T-helper 1 cell treated with Interleukin-12 subunit alpha and Interleukin-12 subunit beta and Interleukin-4 antibody, amounts not matched to agents 30 ng/mL and 1 ng/mL, for 36 hours (primary cell): ENCODE measurements at regions not wholly inside any gene's neighbourhood (a gene's known extent, or its start where the extent isn't known, plus 50 kb on each side); places are given as distances from the start of the nearest gene placed in this dataset.
"Not testable (repeated sequence)": the region's sequence is repeated elsewhere in the genome, so short reads cannot be mapped to it uniquely, and the experiment has no call there.

Experiments used
- intact Hi-C: fragments of 100-400 bp; cut with micrococcal nuclease; formaldehyde crosslinking; loops from one replicate; pipeline ENCODE4 v1.15.1; 2024

- intact Hi-C loops: no loop called here
These were observed 57.4 kb upstream of the ZBTB20 start for GRCh38 chr3:115204475-115204874.

- intact Hi-C loops: no loop called here
These were observed 61.1 kb upstream of the ZBTB20 start for GRCh38 chr3:115208066-115208750.

- intact Hi-C loops: no loop called here
These were observed 64.9 kb upstream of the ZBTB20 start for GRCh38 chr3:115211810-115212492.

- intact Hi-C loops: no loop called here
These were observed 65.5 kb upstream of the ZBTB20 start for GRCh38 chr3:115212615-115213014.

GRCh38 chr3:115213052-115213451, 66.0 kb upstream of the ZBTB20 start:
- intact Hi-C loops: not testable (repeated sequence)

- intact Hi-C loops: loop anchor here (1.0 to 2.0 kb wide), 4 partner anchors 476 to 602 kb away; no protein-coding TSS in a partner anchor
These were observed 70.2 kb upstream of the ZBTB20 start for GRCh38 chr3:115217292-115217677.

GRCh38 chr3:115217678-115218451, 70.8 kb upstream of the ZBTB20 start:
- intact Hi-C loops: loop anchor here (1.0 to 2.0 kb wide), 4 partner anchors 475 to 601 kb away; no protein-coding TSS in a partner anchor

GRCh38 chr3:115218859-115219258, 71.8 kb upstream of the ZBTB20 start:
- intact Hi-C loops: no loop called here

- intact Hi-C loops: no loop called here
These were observed 77.6 kb upstream of the ZBTB20 start for GRCh38 chr3:115224687-115225086.

- intact Hi-C loops: no loop called here
These were observed 79.9 kb upstream of the ZBTB20 start for GRCh38 chr3:115226844-115227445.

- intact Hi-C loops: no loop called here
These were observed 80.4 kb upstream of the ZBTB20 start for GRCh38 chr3:115227461-115227860.

- intact Hi-C loops: no loop called here
These were observed 81.2 kb upstream of the ZBTB20 start for GRCh38 chr3:115228266-115228665.

GRCh38 chr3:115232167-115232566, 85.1 kb upstream of the ZBTB20 start:
- intact Hi-C loops: no loop called here

- intact Hi-C loops: no loop called here
These were observed 85.9 kb upstream of the ZBTB20 start for GRCh38 chr3:115233021-115233420.

- intact Hi-C loops: no loop called here
These were observed 89.4 kb upstream of the ZBTB20 start for GRCh38 chr3:115236496-115236895.

GRCh38 chr3:115239717-115240116, 92.6 kb upstream of the ZBTB20 start:
- intact Hi-C loops: no loop called here

- intact Hi-C loops: no loop called here
These were observed 97.3 kb upstream of the ZBTB20 start for GRCh38 chr3:115244350-115244749.

- intact Hi-C loops: no loop called here
These were observed 98.3 kb upstream of the ZBTB20 start for GRCh38 chr3:115245438-115245837.

- intact Hi-C loops: no loop called here
These were observed 98.8 kb upstream of the ZBTB20 start for GRCh38 chr3:115245899-115246298.

- intact Hi-C loops: no loop called here
These were observed 99.5 kb upstream of the ZBTB20 start for GRCh38 chr3:115246461-115247020.

GRCh38 chr3:115248274-115248673, 101.2 kb upstream of the ZBTB20 start:
- intact Hi-C loops: no loop called here
